ENCODE measurements at regions not wholly inside any gene's neighbourhood (a gene's known extent, or its start where the extent isn't known, plus 50 kb on each side); places are given as distances from the start of the nearest gene placed in this dataset.

- CTCF ChIA-PET = interaction anchor here in 1 of 2 donors (0.6 kb wide), 1 partner anchor 258 kb away, joined by 3 read pairs; no protein-coding TSS in a partner anchor
Observed at GRCh38 chr5:102603670-102604069, 104.9 kb upstream of the SLCO6A1 start.

GRCh38 chr5:102608414-102608813, 109.6 kb upstream of the SLCO6A1 start:
- ATAC-seq (replicated peaks in 1 of 4) (no peak), DNase-seq (no peak)
- POLR2A ChIA-PET = no interaction called here
- Mint-ChIP-seq H3K27me3 (peaks cover 13 to 15% of the 10 kb centered on the region in 2 donors), H3K27ac (no peak overlapping the region), H3K36me3 (no peaks in the 10 kb centered on the region), H3K4me3 (no peak overlapping the region), H3K4me1 (no peaks in the 10 kb centered on the region), H3K9me3 (no peaks in the 10 kb centered on the region)
- Histone ChIP-seq H3K27me3 (replicated peaks in 1 of 2; ENCODE audit: control insufficient read depth in 2 of 2, extremely low read depth in 1 of 2, insufficient read depth in 2 of 2, low read length in 1 of 2) (no peaks in the 10 kb centered on the region), H3K4me1 (ENCODE audit: control insufficient read depth in 1 of 2, extremely low read depth in 1 of 2, insufficient read depth in 2 of 2, low read length in 2 of 2) (no peaks in the 10 kb centered on the region), H3K4me3 (ENCODE audit: control insufficient read depth in 1 of 2, extremely low read depth in 1 of 2, low read length in 1 of 2) (no peak overlapping the region), H3K9me3 (no peaks in the 10 kb centered on the region), H3K36me3 (ENCODE audit: control insufficient read depth in 2 of 2, extremely low read depth in 1 of 2, insufficient read depth in 1 of 2, low read length in 1 of 2) (no peaks in the 10 kb centered on the region), H3K27ac (ENCODE audit: low read length) (no peak overlapping the region)
- WGBS (ENCODE audit: insufficient coverage) = 71% methylated on average over 3 of the region's 4 CpGs
- CTCF ChIA-PET = no interaction called here

More at GRCh38 chr5:102603670-102604069, 104.9 kb upstream of the SLCO6A1 start:
- H3K4me1 Mint-ChIP-seq = no peaks in the 10 kb centered on the region
- H3K9me3 ChIP-seq = no peaks in the 10 kb centered on the region
- no peak overlapping the region for H3K4me3 Mint-ChIP-seq
- no peak overlapping the region for H3K27ac ChIP-seq (ENCODE audit: low read length)
- no peaks in the 10 kb centered on the region for H3K36me3 Mint-ChIP-seq
- H3K36me3 ChIP-seq (ENCODE audit: control insufficient read depth in 2 of 2, extremely low read depth in 1 of 2, insufficient read depth in 1 of 2, low read length in 1 of 2) = no peaks in the 10 kb centered on the region
- H3K27me3 ChIP-seq (replicated peaks in 1 of 2; ENCODE audit: control insufficient read depth in 2 of 2, extremely low read depth in 1 of 2, insufficient read depth in 2 of 2, low read length in 1 of 2) = no peaks in the 10 kb centered on the region
- POLR2A ChIA-PET = no interaction called here
- H3K4me3 ChIP-seq (ENCODE audit: control insufficient read depth in 1 of 2, extremely low read depth in 1 of 2, low read length in 1 of 2) = no peak overlapping the region
- H3K27me3 Mint-ChIP-seq = peaks cover 5 to 12% of the 10 kb centered on the region in 2 donors
- ATAC-seq (replicated peaks in 1 of 4) (no peak), DNase-seq (no peak)
- no peak overlapping the region for H3K27ac Mint-ChIP-seq
- no peaks in the 10 kb centered on the region for H3K4me1 ChIP-seq (ENCODE audit: control insufficient read depth in 1 of 2, extremely low read depth in 1 of 2, insufficient read depth in 2 of 2, low read length in 2 of 2)
- H3K9me3 Mint-ChIP-seq = no peaks in the 10 kb centered on the region

GRCh38 chr5:102611312-102611711, 112.5 kb upstream of the SLCO6A1 start:
- H3K4me3 ChIP-seq (ENCODE audit: control insufficient read depth in 1 of 2, extremely low read depth in 1 of 2, low read length in 1 of 2) = no peak overlapping the region
- Mint-ChIP-seq H3K9me3 (no peaks in the 10 kb centered on the region), H3K4me1 (no peaks in the 10 kb centered on the region), H3K27me3 (peaks cover 16 to 24% of the 10 kb centered on the region in 2 donors), H3K4me3 (no peak overlapping the region), H3K36me3 (no peaks in the 10 kb centered on the region), H3K27ac (no peak overlapping the region)
- no peaks in the 10 kb centered on the region for H3K27me3 ChIP-seq (replicated peaks in 1 of 2; ENCODE audit: control insufficient read depth in 2 of 2, extremely low read depth in 1 of 2, insufficient read depth in 2 of 2, low read length in 1 of 2)
- no peaks in the 10 kb centered on the region for H3K36me3 ChIP-seq (ENCODE audit: control insufficient read depth in 2 of 2, extremely low read depth in 1 of 2, insufficient read depth in 1 of 2, low read length in 1 of 2)
- DNase-seq = no peak
- CTCF ChIA-PET = interaction anchor here in 1 of 2 donors (1.4 kb wide), 1 partner anchor 15 kb away, joined by 4 read pairs; no protein-coding TSS in a partner anchor
- no CpG with 5 or more reads among the region's 1 CpG for WGBS (ENCODE audit: insufficient coverage)
- ATAC-seq (replicated peaks in 1 of 4) = no peak
- POLR2A ChIA-PET = interaction anchor here in 1 of 2 donors (0.6 kb wide), 1 partner anchor 31 kb away, joined by 3 read pairs; no protein-coding TSS in a partner anchor
- no peak overlapping the region for H3K27ac ChIP-seq (ENCODE audit: low read length)
- H3K9me3 ChIP-seq = no peaks in the 10 kb centered on the region
- no peaks in the 10 kb centered on the region for H3K4me1 ChIP-seq (ENCODE audit: control insufficient read depth in 1 of 2, extremely low read depth in 1 of 2, insufficient read depth in 2 of 2, low read length in 2 of 2)

GRCh38 chr5:102613661-102614060, 114.9 kb upstream of the SLCO6A1 start:
- Histone ChIP-seq H3K36me3 (ENCODE audit: control insufficient read depth in 2 of 2, extremely low read depth in 1 of 2, insufficient read depth in 1 of 2, low read length in 1 of 2) (no peaks in the 10 kb centered on the region), H3K9me3 (no peaks in the 10 kb centered on the region), H3K4me1 (ENCODE audit: control insufficient read depth in 1 of 2, extremely low read depth in 1 of 2, insufficient read depth in 2 of 2, low read length in 2 of 2) (no peaks in the 10 kb centered on the region), H3K27ac (ENCODE audit: low read length) (no peak overlapping the region), H3K27me3 (replicated peaks in 1 of 2; ENCODE audit: control insufficient read depth in 2 of 2, extremely low read depth in 1 of 2, insufficient read depth in 2 of 2, low read length in 1 of 2) (no peaks in the 10 kb centered on the region), H3K4me3 (ENCODE audit: control insufficient read depth in 1 of 2, extremely low read depth in 1 of 2, low read length in 1 of 2) (no peak overlapping the region)
- DNase-seq (no peak), ATAC-seq (replicated peaks in 1 of 4) (no peak)
- no CpG with 5 or more reads among the region's 2 CpGs for WGBS (ENCODE audit: insufficient coverage)
- no peaks in the 10 kb centered on the region for H3K36me3 Mint-ChIP-seq
- no peaks in the 10 kb centered on the region for H3K4me1 Mint-ChIP-seq
- CTCF ChIA-PET = no interaction called here
- no peak overlapping the region for H3K4me3 Mint-ChIP-seq
- H3K27ac Mint-ChIP-seq = no peak overlapping the region
- no peaks in the 10 kb centered on the region for H3K9me3 Mint-ChIP-seq
- H3K27me3 Mint-ChIP-seq = peaks cover 18 to 24% of the 10 kb centered on the region in 2 donors
- POLR2A ChIA-PET = no interaction called here

- no CpG with 5 or more reads among the region's 5 CpGs for WGBS (ENCODE audit: insufficient coverage)
- Histone ChIP-seq H3K4me1 (ENCODE audit: control insufficient read depth in 1 of 2, extremely low read depth in 1 of 2, insufficient read depth in 2 of 2, low read length in 2 of 2) (no peaks in the 10 kb centered on the region), H3K4me3 (ENCODE audit: control insufficient read depth in 1 of 2, extremely low read depth in 1 of 2, low read length in 1 of 2) (no peak overlapping the region), H3K27ac (ENCODE audit: low read length) (no peak overlapping the region), H3K36me3 (ENCODE audit: control insufficient read depth in 2 of 2, extremely low read depth in 1 of 2, insufficient read depth in 1 of 2, low read length in 1 of 2) (no peaks in the 10 kb centered on the region), H3K9me3 (no peaks in the 10 kb centered on the region), H3K27me3 (replicated peaks in 1 of 2; ENCODE audit: control insufficient read depth in 2 of 2, extremely low read depth in 1 of 2, insufficient read depth in 2 of 2, low read length in 1 of 2) (no peaks in the 10 kb centered on the region)
- H3K36me3 Mint-ChIP-seq = no peaks in the 10 kb centered on the region
- CTCF ChIA-PET = no interaction called here
- H3K4me3 Mint-ChIP-seq = no peak overlapping the region
- DNase-seq (no peak), ATAC-seq (replicated peaks in 1 of 4) (no peak)
- POLR2A ChIA-PET = no interaction called here
- H3K27ac Mint-ChIP-seq = no peak overlapping the region
- no peaks in the 10 kb centered on the region for H3K9me3 Mint-ChIP-seq
- H3K4me1 Mint-ChIP-seq = no peaks in the 10 kb centered on the region
- H3K27me3 Mint-ChIP-seq = peaks cover 16 to 20% of the 10 kb centered on the region in 2 donors
Observed at GRCh38 chr5:102617191-102618187, 118.7 kb upstream of the SLCO6A1 start.

GRCh38 chr5:102622262-102622661, 123.5 kb upstream of the SLCO6A1 start:
- H3K9me3 ChIP-seq = no peaks in the 10 kb centered on the region
- H3K27me3 ChIP-seq (replicated peaks in 1 of 2; ENCODE audit: control insufficient read depth in 2 of 2, extremely low read depth in 1 of 2, insufficient read depth in 2 of 2, low read length in 1 of 2) = no peaks in the 10 kb centered on the region
- no CpG with 5 or more reads among the region's 3 CpGs for WGBS (ENCODE audit: insufficient coverage)
- H3K4me3 ChIP-seq (ENCODE audit: control insufficient read depth in 1 of 2, extremely low read depth in 1 of 2, low read length in 1 of 2) = no peak overlapping the region
- no peak overlapping the region for H3K27ac ChIP-seq (ENCODE audit: low read length)
- DNase-seq (no peak), ATAC-seq (replicated peaks in 1 of 4) (no peak)
- H3K27ac Mint-ChIP-seq = no peak overlapping the region
- no peaks in the 10 kb centered on the region for H3K36me3 ChIP-seq (ENCODE audit: control insufficient read depth in 2 of 2, extremely low read depth in 1 of 2, insufficient read depth in 1 of 2, low read length in 1 of 2)
- no peaks in the 10 kb centered on the region for H3K36me3 Mint-ChIP-seq
- H3K4me1 ChIP-seq (ENCODE audit: control insufficient read depth in 1 of 2, extremely low read depth in 1 of 2, insufficient read depth in 2 of 2, low read length in 2 of 2) = no peaks in the 10 kb centered on the region
- no peaks in the 10 kb centered on the region for H3K4me1 Mint-ChIP-seq
- H3K9me3 Mint-ChIP-seq = no peaks in the 10 kb centered on the region
- H3K4me3 Mint-ChIP-seq = no peak overlapping the region
- ChIA-PET POLR2A (no interaction called here), CTCF (no interaction called here)
- peaks cover 2 to 14% of the 10 kb centered on the region in 2 donors for H3K27me3 Mint-ChIP-seq

All from T-cell (primary cell).